AG09309 (cell line): ENCODE measurements at regions not wholly inside any gene's neighbourhood (a gene's known extent, or its start where the extent isn't known, plus 50 kb on each side); places are given as distances from the start of the nearest gene placed in this dataset.

Experiments used
- DNase-seq: peaks from one replicate; pipeline ENCODE4 v3.0.0-alpha.2; 2010; ENCODE audit warnings: low read depth
- H3K4me3 ChIP-seq: 2 replicates; pipeline ENCODE4 v1.5.1; 2011; ENCODE audit warnings: mild to moderate bottlenecking, low read depth, low read length, moderate library complexity; ENCODE audit not compliant: control insufficient read depth
- TF ChIP-seq, protein P1 (sequence below): IDR thresholded peaks from 2 replicates; pipeline ENCODE4 v1.5.1; 2011; ENCODE audit warnings: mild to moderate bottlenecking, low read depth, low read length, inconsistent platforms; ENCODE audit not compliant: insufficient read depth, control insufficient read depth; ENCODE audit errors: missing control alignments

- no peak for DNase-seq
- TF ChIP-seq, protein P1, sequence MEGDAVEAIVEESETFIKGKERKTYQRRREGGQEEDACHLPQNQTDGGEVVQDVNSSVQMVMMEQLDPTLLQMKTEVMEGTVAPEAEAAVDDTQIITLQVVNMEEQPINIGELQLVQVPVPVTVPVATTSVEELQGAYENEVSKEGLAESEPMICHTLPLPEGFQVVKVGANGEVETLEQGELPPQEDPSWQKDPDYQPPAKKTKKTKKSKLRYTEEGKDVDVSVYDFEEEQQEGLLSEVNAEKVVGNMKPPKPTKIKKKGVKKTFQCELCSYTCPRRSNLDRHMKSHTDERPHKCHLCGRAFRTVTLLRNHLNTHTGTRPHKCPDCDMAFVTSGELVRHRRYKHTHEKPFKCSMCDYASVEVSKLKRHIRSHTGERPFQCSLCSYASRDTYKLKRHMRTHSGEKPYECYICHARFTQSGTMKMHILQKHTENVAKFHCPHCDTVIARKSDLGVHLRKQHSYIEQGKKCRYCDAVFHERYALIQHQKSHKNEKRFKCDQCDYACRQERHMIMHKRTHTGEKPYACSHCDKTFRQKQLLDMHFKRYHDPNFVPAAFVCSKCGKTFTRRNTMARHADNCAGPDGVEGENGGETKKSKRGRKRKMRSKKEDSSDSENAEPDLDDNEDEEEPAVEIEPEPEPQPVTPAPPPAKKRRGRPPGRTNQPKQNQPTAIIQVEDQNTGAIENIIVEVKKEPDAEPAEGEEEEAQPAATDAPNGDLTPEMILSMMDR, result no peak
- no peak overlapping the region for H3K4me3 ChIP-seq
These were observed 199.7 kb upstream of the HMGA2 start for GRCh38 chr12:65624554-65625086.

DNA sequence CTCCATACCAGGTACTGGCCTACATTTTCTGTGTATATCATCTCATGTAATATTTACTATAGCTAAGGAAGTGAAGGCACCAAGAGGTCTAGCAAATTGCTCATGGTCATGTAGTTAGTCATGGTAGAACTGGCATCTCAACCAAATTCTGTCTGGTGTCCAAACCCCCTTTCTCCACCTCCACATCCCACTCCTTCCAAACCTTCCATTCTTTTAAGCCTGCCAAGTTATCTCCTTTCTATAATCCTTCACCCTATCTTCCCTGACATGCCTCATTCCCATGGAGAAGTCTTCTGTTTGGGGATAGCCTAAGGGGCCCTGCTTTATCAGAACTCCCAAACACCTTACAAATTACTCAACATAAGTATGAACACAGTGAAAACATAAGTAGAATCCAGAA lies 196.2 kb upstream of the HMGA2 start:
- TF ChIP-seq, protein P1, result no peak
- DNase-seq, result no peak
- H3K4me3 ChIP-seq, result no peak overlapping the region

DNA sequence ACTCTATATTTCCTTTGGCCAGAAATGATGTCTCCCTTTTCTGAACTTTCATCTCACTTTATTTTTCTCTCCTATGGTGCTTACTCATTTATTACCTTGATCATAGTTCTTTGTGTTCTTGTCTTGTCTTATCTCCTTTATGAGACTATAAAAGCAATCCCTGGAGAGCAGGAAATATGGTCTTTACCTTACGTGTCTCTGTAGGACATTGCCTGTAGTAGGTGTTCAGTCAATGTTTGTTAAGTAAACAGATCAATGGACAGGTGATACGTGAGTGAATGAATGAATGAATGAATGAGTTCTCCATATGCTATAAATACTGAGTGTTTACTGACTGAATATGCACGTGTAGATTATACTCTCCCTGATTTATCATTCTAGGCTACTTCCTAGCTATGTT lies 193.7 kb upstream of the HMGA2 start:
- TF ChIP-seq, protein P1, result no peak
- H3K4me3 ChIP-seq, result no peak overlapping the region
- no peak for DNase-seq

- TF ChIP-seq, protein P1, result no peak
- DNase-seq, result peak; percentile 99
- no peak overlapping the region for H3K4me3 ChIP-seq
These were observed 192.6 kb upstream of the HMGA2 start for GRCh38 chr12:65631621-65632111.

- no peak overlapping the region for H3K4me3 ChIP-seq
- DNase-seq, result no peak
- TF ChIP-seq, protein P1, result no peak
These were observed 192.0 kb upstream of the HMGA2 start for GRCh38 chr12:65632131-65632855.

GRCh38 chr12:65634061-65634460 lies 190.2 kb upstream of the HMGA2 start:
- DNase-seq, result no peak
- TF ChIP-seq, protein P1, result no peak
- no peak overlapping the region for H3K4me3 ChIP-seq
